H1 (cell line): ENCODE measurements at regions not wholly inside any gene's neighbourhood (a gene's known extent, or its start where the extent isn't known, plus 50 kb on each side); places are given as distances from the start of the nearest gene placed in this dataset.

ENCODE experiments used
- CEBPB ChIP-seq: IDR thresholded peaks from 2 replicates; pipeline ENCODE4 v1.6.1; 2012; ENCODE audit warnings: low read depth, low read length
- CHD2 ChIP-seq: IDR thresholded peaks from 2 replicates; pipeline ENCODE4 v1.6.1; 2012; ENCODE audit warnings: low read length, improper control_type of control experiment
- RNF2 ChIP-seq: fragments of 200-900, 300-1000 bp; sonication (generic); IDR thresholded peaks from 2 replicates; pipeline ENCODE4 v1.7.1; 2016; ENCODE audit warnings: borderline replicate concordance, low read depth, mild to moderate bottlenecking, antibody characterized with exemption, low read length; ENCODE audit not compliant: poor library complexity, severe bottlenecking; ENCODE audit errors: missing control alignments

DNA sequence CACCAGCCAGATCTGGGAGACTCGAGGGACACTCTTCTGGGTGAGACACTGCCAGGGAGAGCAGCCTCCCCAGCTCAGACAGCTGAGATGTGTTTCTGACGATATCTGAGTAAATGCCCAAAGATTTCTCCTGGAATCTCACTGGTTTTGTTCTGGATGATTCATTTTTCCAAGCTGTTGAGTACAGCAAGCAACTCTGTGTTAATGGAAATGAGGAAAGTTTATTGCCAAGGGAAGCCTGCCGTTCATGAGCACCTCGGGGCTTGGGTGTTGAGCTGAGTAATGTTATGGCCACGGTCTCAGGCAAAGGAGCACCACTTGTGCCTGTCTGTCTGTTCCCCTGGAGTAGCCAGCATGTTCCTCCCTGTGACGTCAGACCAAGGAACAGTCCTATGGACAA, 1132.4 kb downstream of the BRD1 start (continued):
- TF ChIP-seq CHD2 (no peak), RNF2 (no peak), CEBPB (no peak)
